HG03432 (cell line): ENCODE measurements at regions not wholly inside any gene's neighbourhood (a gene's known extent, or its start where the extent isn't known, plus 50 kb on each side); places are given as distances from the start of the nearest gene placed in this dataset.
"Not testable (repeated sequence)": the region's sequence is repeated elsewhere in the genome, so short reads cannot be mapped to it uniquely, and the experiment has no call there.

Experiments
- ATAC-seq: cut with Tn5 transposase; IDR thresholded peaks from one replicate; pipeline ENCODE4 v1.9.1; 2021; ENCODE audit warnings: mild to moderate bottlenecking, moderate library complexity; ENCODE audit not compliant: unreplicated experiment

DNA sequence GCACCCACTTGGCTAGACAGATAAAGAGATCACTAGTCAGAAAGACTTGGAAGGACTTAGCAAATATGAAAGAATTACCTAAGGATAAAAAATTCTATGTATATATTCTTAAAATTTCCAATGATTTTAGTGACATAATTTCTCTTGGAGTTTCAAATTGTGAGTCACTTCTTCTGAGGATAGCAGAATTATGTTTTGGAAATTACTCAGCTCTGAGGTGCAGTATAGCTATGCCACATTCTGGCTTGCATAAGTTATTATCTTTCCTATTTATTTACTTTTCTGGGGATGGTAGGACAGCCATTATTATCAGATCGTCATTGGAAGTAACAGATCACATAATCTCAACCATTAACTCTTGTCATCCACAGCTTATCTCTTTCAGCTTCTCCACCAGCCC lies 853.5 kb downstream of the TRIML1 start:
- ATAC-seq: no peak

DNA sequence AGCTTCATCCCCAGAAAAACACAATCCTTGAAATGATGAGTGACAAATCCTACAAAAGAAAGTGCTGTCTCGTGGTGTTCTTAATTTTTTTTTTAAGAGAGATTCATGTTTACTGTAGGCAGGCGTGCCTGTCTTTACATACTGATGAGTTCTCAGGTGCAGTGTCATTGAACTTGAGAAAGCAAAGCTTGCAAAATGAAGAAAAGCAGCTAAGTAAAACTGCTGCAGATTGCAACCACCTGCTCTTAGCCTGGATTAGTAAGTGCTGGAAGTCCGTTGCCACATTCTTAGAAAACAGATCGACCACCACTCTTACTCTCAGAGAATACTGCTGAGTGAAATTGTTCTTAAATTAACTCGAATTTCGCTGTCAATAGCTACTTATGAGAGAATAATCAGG lies 854.6 kb downstream of the TRIML1 start:
- ATAC-seq: no peak

DNA sequence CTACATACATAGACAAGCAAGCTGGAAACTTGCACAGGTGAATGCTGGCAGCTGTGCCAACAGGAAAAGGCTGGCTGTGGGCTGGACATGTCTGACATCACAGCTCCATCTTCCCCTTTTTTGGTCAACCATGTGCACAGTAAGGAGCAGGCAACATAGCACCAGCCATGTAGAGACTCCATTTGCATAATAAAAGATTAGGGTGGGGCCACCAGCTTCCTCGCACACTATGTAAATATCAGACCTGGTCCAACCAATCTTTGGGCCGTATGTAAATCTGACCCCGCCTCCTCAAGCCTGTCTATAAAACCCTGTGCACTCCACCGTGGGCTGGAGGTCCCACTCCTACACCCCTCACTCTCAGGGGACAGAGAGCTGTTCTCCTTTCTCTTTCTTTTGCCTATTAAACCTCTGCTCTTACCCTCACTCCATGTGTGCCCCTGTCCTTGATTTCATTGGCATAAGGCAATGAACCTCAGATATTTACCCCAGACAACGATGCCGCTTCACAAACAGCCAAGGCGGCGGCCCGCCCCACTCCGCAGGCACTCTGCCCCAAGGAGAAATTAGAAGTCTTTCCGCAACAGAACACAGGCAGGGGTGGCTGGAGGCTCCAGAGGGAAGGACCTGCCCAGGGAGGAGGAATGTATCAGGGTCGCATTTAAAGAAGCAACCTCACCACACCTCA lies 862.2 kb downstream of the TRIML1 start:
- ATAC-seq: no peak

DNA sequence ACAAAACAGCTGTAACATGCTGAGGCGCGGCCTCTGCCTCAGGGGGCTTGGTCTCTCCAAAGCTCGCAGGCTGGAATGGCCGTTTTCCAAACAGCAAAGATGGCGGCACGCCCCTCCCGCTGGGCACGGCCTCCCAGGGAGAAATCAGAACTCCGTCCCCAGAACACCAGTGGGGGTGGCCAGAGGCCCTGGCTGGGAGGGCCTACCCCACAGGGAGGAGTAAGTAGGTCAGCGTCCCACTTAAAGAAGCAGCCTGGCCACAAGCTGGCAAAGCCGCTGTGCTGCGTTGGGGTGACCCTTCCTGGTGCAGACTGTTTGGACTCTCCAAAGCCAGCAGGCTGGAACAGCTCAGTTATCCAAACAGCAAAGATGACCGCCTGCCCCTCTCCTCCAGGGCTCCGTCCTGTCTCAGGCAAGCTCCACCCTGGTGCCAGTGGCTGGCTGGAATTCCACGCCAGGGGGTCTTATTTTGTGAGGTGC lies 862.8 kb downstream of the TRIML1 start:
- no peak for ATAC-seq

DNA sequence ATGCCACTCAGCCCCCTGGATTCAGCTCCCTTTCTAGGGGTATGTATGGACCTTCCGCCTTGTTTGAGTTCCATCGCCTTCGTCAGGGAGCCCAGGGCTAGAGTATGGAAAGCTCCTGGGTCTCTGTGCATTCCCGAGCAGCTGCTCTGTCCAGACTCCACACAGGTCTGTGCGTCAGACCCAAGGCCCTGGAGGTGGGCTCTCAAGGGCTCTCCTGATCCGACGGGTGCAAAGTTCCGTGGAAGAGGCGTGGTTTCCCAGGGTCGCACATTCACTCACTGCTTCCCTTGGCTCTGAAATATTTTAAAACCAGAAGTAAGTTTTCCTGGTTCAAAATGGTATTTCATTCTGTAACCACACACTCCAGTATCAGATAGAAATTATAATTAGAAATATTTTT lies 863.2 kb downstream of the TRIML1 start:
- ATAC-seq: no peak

DNA sequence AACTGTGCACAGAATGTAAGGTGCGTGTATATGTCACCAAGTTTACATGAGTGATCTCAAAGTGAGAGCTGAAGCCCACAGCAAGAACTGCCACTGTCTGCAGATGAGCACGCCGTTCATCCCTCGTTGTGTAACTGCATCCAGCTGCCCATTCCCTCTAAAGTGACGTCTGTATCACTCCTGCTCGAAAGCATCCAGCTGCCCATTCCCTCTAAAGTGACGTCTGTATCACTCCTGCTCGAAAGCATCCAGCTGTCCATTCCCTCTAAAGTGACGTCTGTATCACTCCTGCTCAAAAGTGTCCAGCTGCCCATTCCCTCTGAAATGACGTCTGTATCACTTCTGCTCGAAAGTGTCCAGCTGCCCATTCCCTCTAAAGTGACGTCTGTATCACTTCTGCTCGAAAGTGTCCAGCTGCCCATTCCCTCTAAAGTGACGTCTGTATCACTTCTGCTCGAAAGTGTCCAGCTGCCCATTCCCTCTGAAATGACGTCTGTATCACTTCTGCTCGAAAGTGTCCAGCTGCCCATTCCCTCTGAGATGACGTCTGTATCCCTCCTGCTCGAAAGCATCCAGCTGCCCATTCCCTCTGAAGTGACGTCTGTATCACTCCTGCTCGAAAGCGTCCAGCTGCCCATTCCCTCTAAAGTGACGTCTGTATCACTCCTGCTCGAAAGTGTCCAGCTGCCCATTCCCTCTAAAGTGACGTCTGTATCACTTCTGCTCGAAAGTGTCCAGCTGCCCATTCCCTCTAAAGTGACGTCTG lies 871.4 kb downstream of the TRIML1 start:
- ATAC-seq: not testable (repeated sequence)

DNA sequence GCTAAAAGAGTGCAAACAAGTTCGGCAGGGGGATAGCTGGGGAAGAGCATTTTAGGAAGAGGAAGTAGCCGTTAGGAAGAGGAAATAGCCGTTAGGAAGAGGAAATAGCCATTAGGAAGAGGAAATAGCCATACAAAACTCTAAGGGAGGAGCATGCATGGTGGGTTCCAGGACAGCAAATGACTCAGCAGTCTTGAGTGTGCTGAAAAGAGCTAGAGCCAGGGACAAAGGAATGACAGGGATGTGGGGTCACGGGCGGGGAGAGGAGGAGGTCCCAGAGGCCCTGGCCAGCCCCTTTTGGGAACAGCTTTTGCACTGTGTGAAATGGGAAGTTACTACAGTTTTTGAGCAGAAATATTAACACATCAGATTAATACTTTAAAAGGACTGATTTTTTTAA lies 882.6 kb downstream of the TRIML1 start:
- ATAC-seq: no peak

DNA sequence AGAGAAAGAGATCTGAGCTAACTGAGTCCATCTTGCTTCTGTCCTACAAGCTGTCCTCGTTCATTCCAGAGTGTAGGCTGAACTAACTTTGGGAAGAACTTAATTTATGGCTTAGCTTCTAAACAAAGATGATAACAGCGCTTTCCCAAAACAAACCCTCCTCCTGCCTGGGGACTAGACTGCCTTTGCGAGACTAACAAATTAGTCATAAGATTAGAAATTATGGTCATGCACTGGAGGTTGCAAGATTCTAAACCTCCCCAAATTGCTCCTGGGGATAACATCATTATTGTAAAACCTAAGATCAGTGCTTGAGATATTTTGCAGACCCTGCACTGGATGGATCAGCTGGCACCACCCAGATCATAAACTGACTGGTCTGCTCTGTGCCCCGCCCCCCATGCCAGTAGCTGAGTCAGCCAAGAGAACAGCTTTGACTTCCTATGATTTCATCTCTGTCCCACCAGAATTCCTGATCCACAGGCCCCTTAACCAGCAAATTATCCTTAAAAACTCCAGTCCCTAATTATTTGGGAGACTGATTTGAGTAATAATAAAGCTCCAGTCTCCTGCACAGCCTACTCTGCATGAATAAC lies 883.3 kb downstream of the TRIML1 start:
- ATAC-seq: no peak

DNA sequence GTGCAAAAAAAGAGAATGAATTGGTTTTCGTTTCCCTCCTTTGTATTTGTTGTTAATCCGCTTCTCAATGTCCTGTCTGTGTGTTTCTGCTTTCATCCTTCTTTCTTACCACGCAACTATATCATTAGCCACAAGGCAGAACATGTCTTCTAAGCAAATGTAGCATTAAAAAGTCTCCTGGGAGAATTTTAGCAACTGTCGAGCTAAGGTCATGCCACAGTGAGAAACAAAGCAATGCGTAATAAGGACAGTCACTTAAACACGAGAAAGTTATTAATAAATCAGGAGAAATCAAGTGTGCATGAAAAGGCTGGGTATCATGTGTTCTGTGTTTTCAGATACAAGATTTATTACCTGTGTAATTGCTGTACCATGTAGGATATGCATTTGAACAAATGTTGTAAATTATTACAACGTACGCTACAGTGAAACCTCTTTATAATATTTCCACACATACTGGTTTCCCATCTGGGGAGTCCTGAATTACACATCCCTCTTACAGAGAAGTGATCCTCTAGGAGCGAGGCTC lies 890.8 kb downstream of the TRIML1 start:
- no peak for ATAC-seq

DNA sequence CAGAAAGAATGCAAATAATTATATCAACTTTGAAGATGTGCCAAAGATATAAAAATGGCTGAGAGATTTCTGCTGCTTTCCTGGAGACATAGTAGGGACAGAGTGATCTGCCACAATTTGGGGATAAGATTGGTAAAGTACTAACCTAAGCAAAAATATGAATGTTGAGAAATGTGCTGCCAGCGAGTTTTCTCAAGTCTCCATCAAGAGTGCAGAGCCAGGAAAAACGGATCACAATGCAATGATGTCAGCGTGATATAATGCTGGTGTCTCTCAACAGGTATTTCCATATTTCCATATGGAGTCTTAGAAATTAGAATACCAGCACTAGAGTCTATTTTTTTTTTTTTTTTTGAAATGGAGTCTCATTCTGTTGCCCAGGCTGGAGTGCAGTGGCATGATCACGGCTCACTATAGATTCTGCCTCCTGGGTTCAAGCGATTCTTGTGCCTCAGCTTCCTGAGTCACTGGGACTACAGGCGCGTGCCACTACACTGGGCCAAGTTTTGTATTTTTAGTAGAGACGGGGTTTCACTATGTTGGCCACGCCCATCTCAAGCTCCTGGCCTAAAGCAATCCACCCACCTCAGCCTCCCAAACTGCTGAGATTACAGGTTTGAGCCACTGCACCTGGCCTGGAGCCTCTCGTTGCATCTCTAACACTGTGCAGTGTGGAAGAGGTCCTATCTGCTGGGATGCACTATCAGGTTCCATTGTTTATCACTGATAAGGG lies 893.5 kb downstream of the TRIML1 start:
- ATAC-seq: no peak

DNA sequence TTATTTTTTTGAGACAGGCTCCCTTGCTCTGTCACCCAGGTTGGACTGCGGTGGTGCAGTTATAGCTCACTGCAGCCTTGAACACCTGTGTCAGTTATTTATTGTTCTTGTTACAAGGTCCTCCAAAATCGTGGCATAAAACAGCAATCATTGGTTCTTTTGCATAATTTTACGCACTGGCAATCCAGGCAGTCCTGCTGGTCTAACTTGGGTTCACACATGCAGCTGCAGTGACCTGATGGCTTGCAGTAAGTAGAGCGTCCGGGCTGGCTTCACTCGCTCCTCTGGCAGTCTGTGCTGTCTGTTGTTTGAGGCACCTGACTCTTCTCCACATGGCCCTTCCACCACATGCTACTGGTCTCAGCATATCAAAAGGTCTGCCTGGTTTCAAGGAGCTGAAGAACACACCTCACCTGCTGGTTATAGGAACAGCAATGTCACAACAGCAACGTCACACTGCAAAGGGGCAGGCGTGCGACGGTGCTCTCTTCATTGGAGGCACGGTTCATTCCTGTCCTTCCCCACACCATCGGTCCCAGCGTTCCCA lies 894.6 kb downstream of the TRIML1 start:
- no peak for ATAC-seq

DNA sequence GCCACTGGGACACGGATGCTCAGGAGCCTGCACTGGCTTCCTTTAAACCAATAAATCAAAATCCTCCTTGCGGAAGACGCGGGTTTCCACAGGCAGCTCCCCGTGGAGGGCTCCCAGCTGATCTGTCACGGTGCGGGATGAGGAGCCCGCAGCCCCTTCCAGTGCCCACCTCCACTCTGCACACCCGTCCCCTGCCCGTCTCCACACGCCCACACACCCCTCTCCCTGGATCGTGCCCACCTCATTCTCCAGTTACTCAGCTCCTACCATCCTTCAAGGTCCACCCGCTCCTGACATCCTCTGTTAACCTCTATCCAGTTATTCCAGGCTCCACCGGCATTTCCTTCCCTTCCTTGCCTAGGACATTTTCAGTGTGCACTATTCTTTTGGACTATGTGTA lies 895.9 kb downstream of the TRIML1 start:
- no peak for ATAC-seq

DNA sequence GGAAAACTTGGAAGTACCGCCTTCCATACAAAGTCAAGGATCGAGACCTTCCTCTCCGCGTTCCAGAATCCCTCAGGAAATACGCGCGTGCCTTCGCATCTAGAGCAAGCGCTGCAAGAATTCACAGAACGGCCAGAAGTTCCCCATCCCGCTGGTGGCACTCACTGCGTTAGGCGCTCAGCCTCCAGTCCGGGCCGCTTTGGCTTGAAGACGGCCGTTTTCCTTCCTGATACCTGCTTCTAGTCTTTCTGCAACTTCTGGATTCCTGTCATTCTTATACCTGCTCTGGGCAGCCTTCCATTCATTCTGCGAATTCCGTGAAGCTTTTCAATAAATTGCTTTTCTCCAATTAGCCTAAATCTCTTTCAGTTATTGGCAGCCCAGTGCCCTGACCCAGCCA lies 896.4 kb downstream of the TRIML1 start:
- no peak for ATAC-seq

DNA sequence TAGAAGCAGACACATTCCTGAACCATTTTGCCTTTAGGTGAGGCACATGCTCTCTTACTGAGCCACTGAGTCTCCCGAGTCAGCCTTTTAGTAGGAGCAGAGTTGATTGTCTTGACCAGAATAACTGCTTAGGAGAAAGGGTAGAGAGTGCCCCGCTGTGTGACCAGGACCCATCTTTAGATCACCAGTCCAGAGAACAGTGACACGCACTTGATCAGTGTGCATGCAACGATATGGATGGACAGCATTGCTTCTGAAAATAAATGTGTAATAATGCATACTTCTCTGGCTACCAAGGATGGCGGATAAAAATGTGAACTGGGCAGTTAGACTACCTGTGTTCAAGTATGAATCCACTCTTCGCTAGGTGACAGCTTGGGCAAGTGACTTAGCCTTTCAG lies 897.7 kb downstream of the TRIML1 start:
- ATAC-seq: no peak

DNA sequence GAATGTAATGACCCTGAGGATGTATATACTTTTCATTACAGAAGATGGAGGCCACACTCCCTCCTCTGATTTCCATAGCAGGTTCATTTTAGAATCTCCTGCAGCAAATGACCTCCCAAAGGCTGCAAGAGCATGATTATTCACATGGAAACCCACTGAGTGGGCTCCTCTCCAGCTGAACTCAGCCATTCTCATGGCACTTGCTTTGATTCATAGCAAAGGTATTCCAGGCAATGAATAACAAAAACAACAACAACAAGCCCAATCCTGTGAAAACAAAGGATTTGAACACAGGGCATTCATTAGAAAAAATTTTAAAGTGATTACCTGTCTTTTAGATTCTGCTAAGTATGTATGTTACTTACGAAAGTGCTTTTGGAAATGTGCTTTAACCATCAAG lies 894.0 kb upstream of the FRG1 start:
- no peak for ATAC-seq

DNA sequence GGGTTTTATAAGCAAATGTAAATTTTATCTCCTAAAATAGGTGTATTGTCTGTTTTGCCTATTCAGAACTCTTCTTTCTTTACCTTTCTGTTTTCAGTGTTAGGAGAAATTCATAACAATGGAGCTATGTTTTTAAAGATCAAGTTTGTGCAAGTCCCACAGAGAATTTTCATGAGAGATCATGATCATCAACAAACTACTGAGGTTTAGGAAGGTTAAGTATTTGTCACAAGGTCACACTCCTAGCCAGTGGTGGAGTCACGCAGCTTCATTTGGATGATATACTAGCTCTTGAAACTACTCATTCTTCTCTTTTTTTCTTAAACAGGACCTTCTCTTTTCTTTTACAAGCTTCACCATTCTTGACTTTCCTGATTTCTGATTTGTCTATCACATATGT lies 892.6 kb upstream of the FRG1 start:
- ATAC-seq: no peak

DNA sequence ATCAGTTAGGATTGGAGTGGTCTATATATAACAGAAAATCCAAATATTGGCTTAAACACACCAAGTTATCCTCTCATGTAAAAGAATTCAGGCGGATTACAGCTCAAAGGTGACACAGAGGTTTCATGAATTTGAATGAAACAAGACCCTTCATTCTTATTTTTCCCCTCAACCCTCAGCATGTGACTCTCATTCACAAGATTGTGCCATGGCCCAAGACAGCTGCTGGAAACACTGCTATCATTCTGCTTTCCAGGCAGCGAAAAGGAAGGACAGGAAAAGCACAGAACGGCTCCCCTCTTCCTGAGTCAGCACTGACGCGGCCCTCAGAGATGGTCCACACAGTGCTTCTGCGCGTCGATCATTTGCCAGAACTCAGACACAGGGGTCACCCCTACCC lies 891.0 kb upstream of the FRG1 start:
- ATAC-seq: no peak

DNA sequence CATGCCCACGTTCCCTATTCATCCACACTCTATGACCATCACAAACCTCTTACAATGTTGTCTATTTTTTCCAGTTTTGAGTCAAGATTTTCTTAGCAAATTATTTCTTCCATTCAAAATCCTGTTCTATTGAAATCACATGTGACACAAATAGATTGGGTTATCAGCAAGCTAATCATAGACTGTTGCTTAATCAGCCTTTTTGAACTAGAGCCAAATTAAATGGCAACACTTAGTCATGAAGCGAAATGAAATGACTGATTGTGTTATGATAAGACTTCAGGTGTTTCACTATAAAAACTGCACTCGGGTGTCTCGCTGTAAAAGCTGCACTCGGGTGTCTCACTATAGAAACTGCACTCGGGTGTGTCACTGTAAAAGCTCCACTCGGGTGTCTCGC lies 890.0 kb upstream of the FRG1 start:
- no peak for ATAC-seq

DNA sequence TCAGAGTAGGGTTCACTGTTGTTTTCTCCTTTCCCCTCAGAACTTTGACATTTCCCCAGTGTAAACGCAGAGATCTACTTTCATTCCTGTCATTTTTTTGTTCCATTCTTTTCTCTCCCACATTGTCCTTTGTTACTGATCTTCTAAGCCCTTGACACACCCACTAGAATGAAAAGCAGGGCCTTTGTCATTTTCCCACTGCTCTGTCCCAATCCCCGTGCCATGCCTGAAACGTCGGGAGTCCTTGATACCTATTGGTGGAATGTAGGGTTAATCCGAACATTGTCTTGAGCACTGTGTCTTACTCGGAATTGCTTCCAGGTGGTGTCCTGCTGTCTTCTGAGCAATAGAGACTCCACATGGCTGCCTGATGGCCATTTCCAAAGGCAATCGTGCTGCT lies 887.1 kb upstream of the FRG1 start:
- ATAC-seq: no peak

DNA sequence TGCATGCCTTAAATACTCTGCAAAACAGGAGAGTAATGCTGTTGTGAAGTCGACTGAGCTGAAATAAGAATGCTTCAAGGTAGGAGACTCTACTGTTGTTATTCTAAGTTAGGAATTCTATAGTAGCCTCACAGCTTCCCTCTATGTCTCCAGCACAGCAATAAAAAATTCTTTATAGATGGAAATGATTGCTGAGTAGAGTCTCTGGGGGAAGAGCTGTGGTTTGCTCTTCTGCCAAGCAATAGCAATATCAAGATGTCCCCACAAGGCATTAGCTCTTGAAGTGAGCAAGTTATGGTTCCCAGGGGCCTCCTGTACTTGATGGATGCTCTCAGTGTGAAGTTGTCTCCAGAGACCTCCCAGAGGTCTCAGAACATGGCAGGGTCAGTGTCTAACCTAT lies 880.6 kb upstream of the FRG1 start:
- ATAC-seq: no peak
